ENCODE measurements at regions not wholly inside any gene's neighbourhood (a gene's known extent, or its start where the extent isn't known, plus 50 kb on each side); places are given as distances from the start of the nearest gene placed in this dataset.

- DNase-seq = no peak
Measured at GRCh38 chr2:16179701-16180416, 239.5 kb downstream of the MYCN start.

DNA sequence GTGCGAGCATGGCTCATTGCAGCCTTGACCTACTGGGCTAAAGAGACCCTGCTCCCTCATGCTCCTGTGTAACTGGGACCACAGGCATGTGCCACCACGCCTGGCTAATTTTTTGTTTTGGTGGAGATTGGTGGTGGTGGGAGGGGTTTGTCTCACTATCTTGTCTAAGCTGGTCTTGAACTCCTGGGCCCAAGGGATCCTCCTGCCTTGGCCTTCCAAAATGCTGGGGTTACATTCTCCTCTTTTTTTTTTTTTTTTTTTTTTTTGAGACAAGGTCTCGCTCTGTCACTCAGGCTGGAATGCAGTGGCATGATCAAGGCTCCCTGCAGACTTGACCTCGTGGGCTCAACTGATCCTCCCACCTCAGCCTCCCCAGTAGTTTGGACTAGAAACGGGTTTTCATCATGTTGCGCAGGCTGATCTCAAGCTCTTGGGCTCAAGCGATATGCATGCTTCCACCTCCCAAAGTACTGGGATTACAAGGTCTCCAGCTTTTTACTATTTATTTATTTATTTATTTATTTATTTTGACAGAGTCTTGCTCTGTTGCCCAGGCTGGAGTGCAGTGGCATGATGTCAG, 238.3 kb downstream of the MYCN start:
- DNase-seq = no peak

GRCh38 chr2:16177671-16178180, 237.4 kb downstream of the MYCN start:
- no peak for DNase-seq

GRCh38 chr2:16176971-16177480, 236.7 kb downstream of the MYCN start:
- DNase-seq = no peak

DNA sequence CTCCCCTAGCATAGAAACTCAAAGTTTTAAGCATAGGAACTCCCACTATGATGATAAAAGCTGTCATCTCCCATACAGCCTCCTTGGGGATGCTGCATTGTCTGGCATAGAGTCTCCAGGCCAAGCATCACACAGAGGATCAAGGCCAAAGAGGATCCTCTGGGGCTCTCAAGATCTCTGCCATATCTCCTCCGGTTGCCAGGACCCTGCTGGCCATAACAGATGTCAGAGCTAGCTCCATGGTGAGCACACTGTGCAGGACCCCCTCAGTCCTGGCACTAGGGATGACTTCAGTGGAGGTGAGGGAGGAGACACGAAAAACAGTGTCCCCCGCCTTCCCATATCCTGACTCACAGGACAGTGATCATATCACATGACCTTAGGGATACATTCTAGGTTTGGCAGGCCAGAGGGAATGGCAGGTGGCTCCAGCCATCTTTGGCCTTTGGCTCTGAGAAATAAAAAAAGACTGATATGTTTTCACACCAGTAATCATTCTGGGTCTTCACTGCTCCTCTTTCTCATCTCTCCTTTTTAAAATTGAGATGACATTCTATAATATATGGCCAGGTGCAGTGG, 235.0 kb downstream of the MYCN start:
- no peak for DNase-seq

- no peak for DNase-seq
Measured at GRCh38 chr2:16174693-16175045, 234.3 kb downstream of the MYCN start.

DNA sequence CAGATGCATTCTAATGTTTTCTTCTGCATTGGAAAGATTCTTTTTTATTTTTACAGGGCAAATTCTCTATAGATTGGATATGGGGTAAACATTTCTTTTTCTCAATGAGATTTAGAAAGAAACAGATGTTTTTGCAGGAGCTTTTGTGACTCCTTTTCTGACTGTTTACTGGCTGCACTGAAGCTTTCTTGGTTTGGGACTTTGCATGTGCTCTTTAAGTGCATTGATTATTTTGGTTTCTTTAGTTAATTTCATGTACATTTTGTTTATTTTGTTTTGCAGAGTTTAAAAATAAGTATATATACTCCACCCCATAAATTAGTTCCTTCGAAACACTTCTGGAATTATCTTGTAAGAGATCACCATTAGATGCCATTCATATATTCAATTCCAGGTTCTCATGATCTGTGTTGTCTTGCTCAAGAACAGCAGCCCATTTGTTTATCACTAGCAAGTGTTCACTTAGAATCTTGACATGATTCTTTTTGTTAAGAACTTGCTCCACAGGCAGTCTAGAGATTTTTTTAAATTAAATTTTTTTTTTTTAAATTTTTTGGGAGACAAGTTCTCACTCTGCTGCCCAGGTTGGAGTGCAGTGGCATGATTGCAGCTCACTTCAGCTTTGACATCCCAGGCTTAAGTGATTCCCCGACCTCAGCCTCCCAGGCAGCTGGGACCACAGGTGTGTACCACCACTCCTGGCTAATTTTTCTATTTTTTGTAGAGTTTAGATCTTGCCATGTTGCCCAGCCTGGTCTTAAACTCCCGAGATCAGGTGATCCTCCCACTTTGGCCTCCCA, 233.7 kb downstream of the MYCN start:
- no peak for DNase-seq

DNA sequence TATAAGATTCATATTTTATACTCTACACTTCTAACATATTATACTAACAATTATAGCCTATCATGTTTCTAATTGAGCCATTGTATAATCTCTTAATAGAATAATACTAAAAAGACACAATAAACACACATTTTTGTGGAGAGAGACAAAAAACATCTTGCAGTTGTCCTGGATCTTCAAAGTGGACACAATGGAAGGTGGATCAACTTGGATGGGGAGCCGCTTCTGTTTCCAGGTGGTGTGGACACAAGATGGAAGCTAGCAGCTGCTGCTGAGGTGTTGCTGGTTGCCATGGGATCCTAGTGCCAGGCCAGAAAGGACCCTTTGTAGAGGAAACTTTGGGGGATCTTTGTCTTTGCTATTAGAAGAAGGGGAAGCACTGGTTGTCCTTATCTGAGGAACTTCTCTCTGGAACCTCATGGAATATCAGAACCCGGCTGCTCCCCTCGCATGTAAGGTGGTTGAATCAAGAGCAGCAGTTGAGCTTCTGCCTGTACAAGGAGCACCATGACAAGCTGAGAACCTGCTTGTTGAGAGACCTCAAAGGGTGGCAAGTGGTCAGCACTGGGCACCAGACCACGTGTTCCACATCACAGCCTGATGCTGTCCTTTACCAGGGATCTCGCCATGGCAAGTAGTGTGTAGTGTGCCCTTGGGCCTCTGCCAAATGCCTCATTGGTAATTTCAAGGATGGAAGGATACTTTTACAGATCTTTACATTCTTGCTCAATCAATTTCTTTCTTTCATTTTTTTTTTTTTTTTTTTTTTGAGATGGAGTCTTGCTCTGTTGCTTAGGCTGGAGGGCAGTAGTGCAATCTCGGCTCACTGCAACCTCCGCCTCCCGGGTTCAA, 232.2 kb downstream of the MYCN start:
- DNase-seq = no peak

DNA sequence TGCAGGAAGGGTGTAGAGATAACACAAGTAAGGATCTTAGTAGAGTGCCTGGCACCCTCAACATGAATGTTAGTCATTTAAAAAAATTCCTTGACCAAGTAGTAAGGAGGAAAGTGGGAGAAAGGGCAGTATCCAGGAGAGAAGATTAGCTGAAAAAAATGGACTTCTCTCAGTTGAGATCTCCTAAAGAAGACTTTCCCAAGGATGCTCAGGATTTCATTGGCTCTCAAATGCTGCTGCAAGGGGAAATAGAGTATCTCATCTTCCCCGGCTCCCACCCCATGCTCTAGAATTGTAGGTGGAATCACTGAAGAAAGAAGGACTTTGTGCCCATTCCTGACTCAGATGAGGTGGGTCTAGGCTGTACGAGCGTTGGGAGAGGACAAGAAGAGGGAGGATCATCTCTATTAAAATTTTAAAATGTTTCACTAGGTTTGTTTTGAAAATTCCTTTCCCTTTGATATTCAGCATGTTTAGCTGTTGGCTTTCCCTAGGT, 231.1 kb downstream of the MYCN start:
- DNase-seq = no peak

GRCh38 chr2:16170675-16171424, 230.5 kb downstream of the MYCN start:
- no peak for DNase-seq

- no peak for DNase-seq
Measured at GRCh38 chr2:16169381-16169960, 229.1 kb downstream of the MYCN start.

DNA sequence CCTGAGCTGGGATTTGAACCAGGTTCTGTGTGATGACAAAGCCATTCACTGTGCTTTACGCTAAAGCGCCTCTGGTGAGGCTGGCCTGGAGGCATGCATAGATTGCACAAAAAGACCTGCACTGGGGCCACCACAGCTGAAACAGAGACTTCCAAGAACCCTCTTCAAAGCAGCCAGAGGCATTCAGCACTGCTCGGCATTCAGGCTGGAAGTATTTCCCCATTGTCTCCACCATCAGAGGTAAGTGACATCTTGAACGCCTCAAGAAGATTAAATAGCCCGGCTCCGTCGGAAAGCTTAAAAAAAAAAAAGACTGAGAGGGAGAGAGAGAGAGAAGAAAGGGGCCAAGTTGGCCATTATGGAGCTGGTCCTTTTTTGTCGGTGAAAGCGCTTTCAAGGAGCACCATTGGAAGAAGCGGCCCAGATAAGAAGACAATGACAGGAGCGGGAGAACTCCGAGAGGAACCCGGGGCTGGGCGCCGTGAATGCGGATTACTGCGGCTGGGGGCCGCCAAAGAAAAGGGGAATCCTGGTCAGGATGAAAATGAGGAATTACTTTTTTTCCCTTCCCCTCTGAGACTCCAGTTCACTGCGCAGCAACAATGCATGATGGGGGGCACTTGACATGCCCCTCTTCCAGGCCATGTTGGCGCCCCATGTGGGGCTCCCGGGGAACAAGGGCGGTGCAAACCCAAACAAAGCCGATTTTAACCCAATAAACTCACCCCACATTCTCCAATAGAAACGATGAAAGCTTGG, 228.3 kb downstream of the MYCN start:
- no peak for DNase-seq

DNA sequence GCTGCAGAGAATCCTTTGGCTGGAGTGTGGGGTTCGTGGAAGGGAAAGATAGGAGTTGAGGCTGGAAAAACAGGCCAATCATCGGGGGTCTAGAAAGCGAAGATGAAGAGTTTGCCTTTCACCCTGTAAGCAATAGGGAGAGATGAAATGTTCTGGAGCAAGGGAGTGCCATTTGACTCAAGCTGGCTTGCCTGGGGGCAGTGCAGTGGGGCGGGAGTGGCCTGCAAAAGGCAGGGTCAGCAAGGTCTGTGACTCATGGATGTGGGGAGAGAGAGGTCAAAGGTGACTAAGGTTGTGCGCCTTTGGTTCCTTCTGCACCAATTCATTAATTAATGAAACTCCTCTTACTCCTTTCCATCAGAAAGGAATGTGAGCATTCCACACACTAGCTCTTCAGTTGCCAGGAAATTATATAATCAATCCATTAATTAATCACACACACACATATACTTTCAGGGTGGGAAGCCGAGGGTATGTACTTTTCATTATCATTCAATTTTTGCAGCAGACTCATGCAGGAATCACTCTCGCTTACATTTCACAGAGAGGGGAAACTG, 227.6 kb downstream of the MYCN start:
- DNase-seq = no peak

DNA sequence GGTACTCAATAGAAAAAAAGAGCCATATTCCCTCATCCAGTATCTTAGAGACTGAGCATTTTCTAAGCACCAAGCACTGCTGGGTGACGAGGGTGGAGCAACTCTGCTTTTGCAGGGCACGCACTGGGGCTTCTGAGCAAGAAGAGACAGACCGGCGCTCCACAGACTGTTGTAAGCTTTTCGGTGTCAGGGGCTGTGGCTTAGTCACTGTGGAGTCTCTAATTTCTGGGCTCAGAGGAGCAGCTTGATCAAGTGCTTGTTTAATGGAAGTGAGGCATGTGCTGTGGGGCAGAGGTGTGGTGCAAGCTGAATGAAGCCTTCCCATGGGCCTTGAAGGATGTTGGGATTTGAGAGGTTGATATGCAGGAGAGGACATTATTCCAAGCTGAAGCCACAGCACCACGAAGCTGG, 227.1 kb downstream of the MYCN start:
- no peak for DNase-seq

DNA sequence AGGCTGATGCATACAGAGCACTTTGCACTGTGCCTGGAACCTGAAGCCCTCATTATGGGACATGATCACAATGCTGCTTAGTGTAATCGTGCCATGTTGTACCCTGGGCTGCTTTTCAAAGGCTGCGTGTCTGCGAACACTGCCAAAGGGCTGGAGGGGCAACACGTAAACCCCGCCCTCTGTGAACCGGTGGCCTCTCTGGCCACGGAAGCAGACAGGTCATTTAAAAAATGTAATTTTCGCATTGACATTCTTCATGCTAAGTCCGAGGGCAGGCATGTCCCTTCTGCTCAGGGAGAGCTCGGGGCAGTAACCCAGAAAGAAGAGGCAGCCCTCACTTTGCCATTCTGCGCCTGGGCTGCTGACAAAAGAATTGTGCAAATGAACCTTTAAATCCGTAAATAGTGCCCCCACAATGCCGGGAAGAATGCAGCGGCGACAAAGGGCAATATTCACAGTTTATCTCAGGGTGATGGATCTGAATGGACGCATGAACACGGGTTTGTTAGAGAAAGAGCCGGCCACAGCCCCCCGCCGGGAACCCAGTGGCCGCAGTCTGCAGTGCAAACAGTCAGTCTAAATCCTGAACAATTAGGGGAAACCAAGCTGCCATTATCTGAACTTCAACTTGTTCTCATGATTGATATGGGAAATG, 226.1 kb downstream of the MYCN start:
- DNase-seq = no peak

DNA sequence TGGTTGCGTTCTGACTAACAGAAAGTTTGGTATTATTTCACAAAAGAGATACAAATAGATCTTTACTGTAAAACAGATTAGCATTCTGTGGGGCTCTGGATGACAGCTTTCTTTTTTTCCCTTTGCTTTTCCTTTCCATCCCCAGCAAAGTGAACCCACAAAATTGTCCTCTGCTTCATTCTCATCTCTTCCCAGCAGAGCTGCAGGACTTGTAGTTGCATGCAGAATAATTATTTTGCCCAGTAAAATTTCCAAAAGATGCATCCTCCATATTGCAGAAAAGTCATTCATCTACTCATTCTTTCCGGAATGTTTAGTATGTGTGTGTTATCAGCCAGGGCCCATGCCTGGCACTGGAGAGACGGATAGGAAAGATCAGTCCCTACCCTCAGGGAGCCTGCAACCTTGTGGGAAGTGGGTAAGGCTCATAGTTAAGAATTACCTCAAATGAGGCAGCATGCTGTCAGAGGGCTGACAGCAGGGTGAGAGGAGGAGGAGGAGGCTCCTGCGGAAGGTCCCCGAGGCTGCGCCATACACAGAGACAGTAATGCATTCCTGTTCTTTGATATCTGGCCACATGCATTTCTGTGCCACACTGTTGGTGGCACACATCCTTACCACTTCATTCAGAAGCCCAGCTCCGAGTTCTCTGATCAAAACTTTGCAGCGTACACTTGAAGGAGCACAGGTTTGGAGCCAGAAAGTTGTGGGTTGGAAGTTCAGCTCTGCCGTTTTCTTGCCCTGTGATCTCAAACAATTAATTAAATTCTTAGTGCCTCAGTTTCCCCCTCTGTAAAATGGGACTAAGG, 225.4 kb downstream of the MYCN start:
- DNase-seq = no peak

DNA sequence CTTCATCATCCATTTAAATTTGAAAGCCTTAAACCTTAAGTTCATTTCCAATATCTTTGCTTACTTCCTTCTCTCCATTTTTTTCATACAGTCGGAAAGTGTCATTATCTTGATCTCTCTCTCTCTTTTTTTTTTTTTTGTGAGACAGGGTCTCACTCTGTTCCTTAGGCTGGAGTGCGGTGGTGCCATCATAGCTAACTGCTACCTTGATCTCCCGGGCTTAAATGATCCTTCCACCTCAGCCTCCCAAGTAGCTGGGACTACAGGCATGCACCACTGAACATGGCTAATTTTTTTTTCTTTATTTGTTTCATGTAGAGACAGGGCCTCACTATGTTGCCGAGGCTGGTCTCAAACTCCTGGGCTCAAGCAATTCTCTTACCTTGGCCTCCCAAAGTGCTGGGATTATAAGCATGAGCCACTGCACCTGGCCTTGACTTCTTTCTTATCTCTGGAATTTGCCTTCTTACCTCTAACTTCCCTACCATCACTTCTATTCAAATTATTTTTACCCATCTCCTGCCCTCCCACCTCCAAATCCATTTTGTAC, 222.2 kb downstream of the MYCN start:
- DNase-seq = no peak

Data from amygdala (tissue), 56 donors.